ENCODE measurements at regions not wholly inside any gene's neighbourhood (a gene's known extent, or its start where the extent isn't known, plus 50 kb on each side); places are given as distances from the start of the nearest gene placed in this dataset.

GRCh38 chr16:8492690-8493089 is 97.6 kb downstream of the TMEM114 start:
- TF ChIP-seq CTCF (IDR thresholded peaks at IDR 0.05) (no peak), POLR2A (IDR thresholded peaks at IDR 0.05) (no peak)
